Liver (tissue), 8 donors: ENCODE measurements at regions not wholly inside any gene's neighbourhood (a gene's known extent, or its start where the extent isn't known, plus 50 kb on each side); places are given as distances from the start of the nearest gene placed in this dataset.

Experiments
- DNase-seq: peaks from one replicate; pipeline ENCODE4 v3.0.0-alpha.2; 2017; ENCODE audit warnings: low spot score
- H3K27ac ChIP-seq, 2 donors: one replicate each; pipeline ENCODE4 v1.7.0; 2013; ENCODE audit warnings: inconsistent platforms in 2 of 2, low read length in 2 of 2, control low read depth in 1 of 2, low read depth in 1 of 2, mild to moderate bottlenecking in 1 of 2
- H3K27me3 ChIP-seq, 4 donors: one replicate each; pipeline versions ENCODE4 v1.6.1 to v1.7.0; 2013; ENCODE audit warnings: low read length in 3 of 4, inconsistent platforms in 1 of 4, mild to moderate bottlenecking in 1 of 4, moderate library complexity in 1 of 4; ENCODE audit not compliant: control insufficient read depth in 4 of 4, insufficient read depth in 4 of 4
- H3K36me3 ChIP-seq, 4 donors: one replicate each; pipeline versions ENCODE4 v1.6.1 to v1.7.0; 2013; ENCODE audit warnings: low read length in 3 of 4, mild to moderate bottlenecking in 3 of 4, low read depth in 1 of 4, moderate library complexity in 1 of 4; ENCODE audit not compliant: control insufficient read depth in 4 of 4, insufficient read depth in 3 of 4
- H3K4me1 ChIP-seq, 4 donors: one replicate each; pipeline versions ENCODE4 v1.6.1 to v1.7.0; 2013; ENCODE audit warnings: low read length in 3 of 4, mild to moderate bottlenecking in 3 of 4, moderate library complexity in 1 of 4; ENCODE audit not compliant: control insufficient read depth in 4 of 4, insufficient read depth in 4 of 4
- H3K4me3 ChIP-seq, 3 donors: one replicate each; pipeline versions ENCODE4 v1.6.1 to v1.7.0; 2013; ENCODE audit warnings: low read length in 3 of 3, control low read depth in 1 of 3, low read depth in 1 of 3, mild to moderate bottlenecking in 1 of 3
- H3K9ac ChIP-seq, 2 donors: one replicate each; pipeline ENCODE4 v1.7.0; 2013; ENCODE audit warnings: low read length in 2 of 2, mild to moderate bottlenecking in 2 of 2, moderate library complexity in 2 of 2, control low read depth in 1 of 2, low read depth in 1 of 2
- H3K9me3 ChIP-seq, 4 donors: one replicate each; pipeline versions ENCODE4 v1.6.1 to v1.7.0; 2013; ENCODE audit warnings: low read length in 3 of 4; ENCODE audit not compliant: control insufficient read depth in 4 of 4
- EGR1 ChIP-seq, 2 donors: IDR thresholded peaks; 2 replicates each; pipeline ENCODE4 v1.6.1; 2016 to 2018; ENCODE audit warnings: antibody characterized with exemption in 2 of 2, low read depth in 2 of 2
- FOXA1 ChIP-seq: IDR thresholded peaks from 2 replicates; pipeline ENCODE4 v1.6.1; 2016; ENCODE audit warnings: antibody characterized with exemption
- FOXA2 ChIP-seq: IDR thresholded peaks from 2 replicates; pipeline ENCODE4 v1.6.1; 2016; ENCODE audit warnings: antibody characterized with exemption
- GABPA ChIP-seq, 2 donors: IDR thresholded peaks in 1 of 2; conservative IDR thresholded peaks in 1 of 2; 2 replicates each; pipeline ENCODE4 v1.6.1; 2016; ENCODE audit warnings: antibody characterized with exemption in 2 of 2, mild to moderate bottlenecking in 1 of 2, moderate library complexity in 1 of 2
- HNF4A ChIP-seq, 2 donors: conservative IDR thresholded peaks; 2 replicates each; pipeline ENCODE4 v1.6.1; 2016; ENCODE audit warnings: antibody characterized with exemption in 2 of 2, mild to moderate bottlenecking in 2 of 2
- HNF4G ChIP-seq: IDR thresholded peaks from 2 replicates; pipeline ENCODE4 v1.6.1; 2016; ENCODE audit warnings: antibody characterized with exemption
- JUND ChIP-seq, 2 donors: IDR thresholded peaks; 2 replicates each; pipeline ENCODE4 v1.6.1; 2016; ENCODE audit warnings: antibody characterized with exemption in 2 of 2
- NR2F2 ChIP-seq: IDR thresholded peaks from 2 replicates; pipeline ENCODE4 v1.6.1; 2016; ENCODE audit warnings: antibody characterized with exemption
- RAD21 ChIP-seq, 2 donors: IDR thresholded peaks; 2 replicates each; pipeline ENCODE4 v1.6.1; 2016; ENCODE audit warnings: antibody characterized with exemption in 2 of 2, mild to moderate bottlenecking in 2 of 2
- RXRA ChIP-seq, 2 donors: IDR thresholded peaks; 2 replicates each; pipeline ENCODE4 v1.6.1; 2017 to 2018; ENCODE audit warnings: antibody characterized with exemption in 2 of 2, mild to moderate bottlenecking in 1 of 2
- SP1 ChIP-seq: IDR thresholded peaks from 2 replicates; pipeline ENCODE4 v1.6.1; 2018; ENCODE audit warnings: antibody characterized with exemption, mild to moderate bottlenecking
- TAF1 ChIP-seq: conservative IDR thresholded peaks from 2 replicates; pipeline ENCODE4 v1.6.1; 2016; ENCODE audit warnings: antibody characterized with exemption, mild to moderate bottlenecking
- YY1 ChIP-seq: IDR thresholded peaks from 2 replicates; pipeline ENCODE4 v1.6.1; 2016; ENCODE audit warnings: antibody characterized with exemption, mild to moderate bottlenecking
- WGBS: extraction: QIAGEN DNeasy Blood & Tissue Kit; methylation state at CpG from one replicate; pipeline ENCODE4 v1.1.7; 2013; 5-methylcytosine and 5-hydroxymethylcytosine counted together
- TF ChIP-seq, protein P1 (sequence below): IDR thresholded peaks from 2 replicates; pipeline ENCODE4 v1.6.1; 2016; ENCODE audit warnings: antibody characterized with exemption
- TF ChIP-seq, protein P2 (sequence below): IDR thresholded peaks from 2 replicates; pipeline ENCODE4 v1.6.1; 2016; ENCODE audit warnings: antibody characterized with exemption
- TF ChIP-seq, protein P3 (sequence below): fragments of 150-350 bp; IDR thresholded peaks from 2 replicates; pipeline ENCODE4 v1.5.1; 2017; ENCODE audit warnings: improper control_type of control experiment, low read depth, low read length; ENCODE audit not compliant: missing input control
- TF ChIP-seq, protein P4 (sequence below): IDR thresholded peaks from 2 replicates; pipeline ENCODE4 v1.6.1; 2016; ENCODE audit warnings: antibody characterized with exemption, mild to moderate bottlenecking
- TF ChIP-seq, protein P5 (sequence below): IDR thresholded peaks from 2 replicates; pipeline ENCODE4 v1.6.1; 2016; ENCODE audit warnings: antibody characterized with exemption
- donor health status: healthy.
- donor health status: healthy.
- donor health status: healthy.
- donor health status: healthy.
- donor health status: healthy.

DNA sequence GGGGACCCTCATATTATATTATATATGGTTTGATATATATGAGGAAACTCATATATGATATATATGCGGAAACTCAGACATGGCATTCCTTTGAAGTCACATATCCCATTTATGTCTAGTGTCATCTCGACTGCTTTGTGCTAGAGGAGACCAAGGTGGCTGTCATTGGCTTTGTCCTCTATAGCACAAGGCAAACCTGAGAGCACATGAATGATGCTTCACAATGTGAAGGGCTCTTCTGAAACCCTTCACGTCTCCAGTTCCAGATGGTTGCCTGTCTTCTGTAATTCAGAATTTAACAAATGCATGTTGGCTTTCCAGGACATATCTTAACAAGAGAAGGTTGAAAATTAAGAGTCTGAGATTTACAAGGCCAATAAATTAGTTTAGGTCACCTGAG is 303.6 kb downstream of the BARHL2 start:
- Histone ChIP-seq H3K9ac (no peak overlapping the region), H3K4me1 (no peaks in the 10 kb centered on the region), H3K4me3 (no peak overlapping the region), H3K36me3 (no peaks in the 10 kb centered on the region), H3K9me3 (peaks cover 0 to 7% (median 2%) of the 10 kb centered on the region in 4 donors), H3K27me3 (no peaks in the 10 kb centered on the region), H3K27ac (no peak overlapping the region)
- 89% methylated on average over 3 of the region's 3 CpGs for WGBS
- TF ChIP-seq, protein P1, sequence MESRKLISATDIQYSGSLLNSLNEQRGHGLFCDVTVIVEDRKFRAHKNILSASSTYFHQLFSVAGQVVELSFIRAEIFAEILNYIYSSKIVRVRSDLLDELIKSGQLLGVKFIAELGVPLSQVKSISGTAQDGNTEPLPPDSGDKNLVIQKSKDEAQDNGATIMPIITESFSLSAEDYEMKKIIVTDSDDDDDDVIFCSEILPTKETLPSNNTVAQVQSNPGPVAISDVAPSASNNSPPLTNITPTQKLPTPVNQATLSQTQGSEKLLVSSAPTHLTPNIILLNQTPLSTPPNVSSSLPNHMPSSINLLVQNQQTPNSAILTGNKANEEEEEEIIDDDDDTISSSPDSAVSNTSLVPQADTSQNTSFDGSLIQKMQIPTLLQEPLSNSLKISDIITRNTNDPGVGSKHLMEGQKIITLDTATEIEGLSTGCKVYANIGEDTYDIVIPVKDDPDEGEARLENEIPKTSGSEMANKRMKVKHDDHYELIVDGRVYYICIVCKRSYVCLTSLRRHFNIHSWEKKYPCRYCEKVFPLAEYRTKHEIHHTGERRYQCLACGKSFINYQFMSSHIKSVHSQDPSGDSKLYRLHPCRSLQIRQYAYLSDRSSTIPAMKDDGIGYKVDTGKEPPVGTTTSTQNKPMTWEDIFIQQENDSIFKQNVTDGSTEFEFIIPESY: no peak
- TF ChIP-seq NR2F2: no peak
- TF ChIP-seq YY1: no peak
- no peak for TF ChIP-seq HNF4A (conservative IDR thresholded peaks at IDR 0.05)
- no peak for TF ChIP-seq FOXA2
- TF ChIP-seq RAD21 (IDR thresholded peaks at IDR 0.05): no peak
- no peak for TF ChIP-seq SP1
- no peak for TF ChIP-seq FOXA1
- TF ChIP-seq EGR1 (IDR thresholded peaks at IDR 0.05; ENCODE audit: low read depth in 2 of 2): no peak
- TF ChIP-seq HNF4G: no peak
- TF ChIP-seq, protein P2, sequence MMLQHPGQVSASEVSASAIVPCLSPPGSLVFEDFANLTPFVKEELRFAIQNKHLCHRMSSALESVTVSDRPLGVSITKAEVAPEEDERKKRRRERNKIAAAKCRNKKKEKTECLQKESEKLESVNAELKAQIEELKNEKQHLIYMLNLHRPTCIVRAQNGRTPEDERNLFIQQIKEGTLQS: no peak
- no peak for TF ChIP-seq GABPA (IDR thresholded peaks at IDR 0.05 in 1 of 2, conservative IDR thresholded peaks at IDR 0.05 in 1 of 2)
- no peak for TF ChIP-seq RXRA (IDR thresholded peaks at IDR 0.05)
- no peak for TF ChIP-seq JUND (IDR thresholded peaks at IDR 0.05)
- TF ChIP-seq, protein P3, sequence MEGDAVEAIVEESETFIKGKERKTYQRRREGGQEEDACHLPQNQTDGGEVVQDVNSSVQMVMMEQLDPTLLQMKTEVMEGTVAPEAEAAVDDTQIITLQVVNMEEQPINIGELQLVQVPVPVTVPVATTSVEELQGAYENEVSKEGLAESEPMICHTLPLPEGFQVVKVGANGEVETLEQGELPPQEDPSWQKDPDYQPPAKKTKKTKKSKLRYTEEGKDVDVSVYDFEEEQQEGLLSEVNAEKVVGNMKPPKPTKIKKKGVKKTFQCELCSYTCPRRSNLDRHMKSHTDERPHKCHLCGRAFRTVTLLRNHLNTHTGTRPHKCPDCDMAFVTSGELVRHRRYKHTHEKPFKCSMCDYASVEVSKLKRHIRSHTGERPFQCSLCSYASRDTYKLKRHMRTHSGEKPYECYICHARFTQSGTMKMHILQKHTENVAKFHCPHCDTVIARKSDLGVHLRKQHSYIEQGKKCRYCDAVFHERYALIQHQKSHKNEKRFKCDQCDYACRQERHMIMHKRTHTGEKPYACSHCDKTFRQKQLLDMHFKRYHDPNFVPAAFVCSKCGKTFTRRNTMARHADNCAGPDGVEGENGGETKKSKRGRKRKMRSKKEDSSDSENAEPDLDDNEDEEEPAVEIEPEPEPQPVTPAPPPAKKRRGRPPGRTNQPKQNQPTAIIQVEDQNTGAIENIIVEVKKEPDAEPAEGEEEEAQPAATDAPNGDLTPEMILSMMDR: no peak
- TF ChIP-seq, protein P4, sequence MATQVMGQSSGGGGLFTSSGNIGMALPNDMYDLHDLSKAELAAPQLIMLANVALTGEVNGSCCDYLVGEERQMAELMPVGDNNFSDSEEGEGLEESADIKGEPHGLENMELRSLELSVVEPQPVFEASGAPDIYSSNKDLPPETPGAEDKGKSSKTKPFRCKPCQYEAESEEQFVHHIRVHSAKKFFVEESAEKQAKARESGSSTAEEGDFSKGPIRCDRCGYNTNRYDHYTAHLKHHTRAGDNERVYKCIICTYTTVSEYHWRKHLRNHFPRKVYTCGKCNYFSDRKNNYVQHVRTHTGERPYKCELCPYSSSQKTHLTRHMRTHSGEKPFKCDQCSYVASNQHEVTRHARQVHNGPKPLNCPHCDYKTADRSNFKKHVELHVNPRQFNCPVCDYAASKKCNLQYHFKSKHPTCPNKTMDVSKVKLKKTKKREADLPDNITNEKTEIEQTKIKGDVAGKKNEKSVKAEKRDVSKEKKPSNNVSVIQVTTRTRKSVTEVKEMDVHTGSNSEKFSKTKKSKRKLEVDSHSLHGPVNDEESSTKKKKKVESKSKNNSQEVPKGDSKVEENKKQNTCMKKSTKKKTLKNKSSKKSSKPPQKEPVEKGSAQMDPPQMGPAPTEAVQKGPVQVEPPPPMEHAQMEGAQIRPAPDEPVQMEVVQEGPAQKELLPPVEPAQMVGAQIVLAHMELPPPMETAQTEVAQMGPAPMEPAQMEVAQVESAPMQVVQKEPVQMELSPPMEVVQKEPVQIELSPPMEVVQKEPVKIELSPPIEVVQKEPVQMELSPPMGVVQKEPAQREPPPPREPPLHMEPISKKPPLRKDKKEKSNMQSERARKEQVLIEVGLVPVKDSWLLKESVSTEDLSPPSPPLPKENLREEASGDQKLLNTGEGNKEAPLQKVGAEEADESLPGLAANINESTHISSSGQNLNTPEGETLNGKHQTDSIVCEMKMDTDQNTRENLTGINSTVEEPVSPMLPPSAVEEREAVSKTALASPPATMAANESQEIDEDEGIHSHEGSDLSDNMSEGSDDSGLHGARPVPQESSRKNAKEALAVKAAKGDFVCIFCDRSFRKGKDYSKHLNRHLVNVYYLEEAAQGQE: no peak
- no peak for TF ChIP-seq TAF1
- TF ChIP-seq, protein P5, sequence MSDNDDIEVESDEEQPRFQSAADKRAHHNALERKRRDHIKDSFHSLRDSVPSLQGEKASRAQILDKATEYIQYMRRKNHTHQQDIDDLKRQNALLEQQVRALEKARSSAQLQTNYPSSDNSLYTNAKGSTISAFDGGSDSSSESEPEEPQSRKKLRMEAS: no peak
- no peak for DNase-seq
